VCaP (cell line): ENCODE measurements at regions not wholly inside any gene's neighbourhood (a gene's known extent, or its start where the extent isn't known, plus 50 kb on each side); places are given as distances from the start of the nearest gene placed in this dataset.

Source experiments
- H3K27ac ChIP-seq: fragments of 450-650 bp; 2 replicates; pipeline ENCODE4 v1.5.1; 2017
- CTCF ChIP-seq: fragments of 450-650 bp; conservative IDR thresholded peaks from 2 replicates; pipeline ENCODE4 v1.5.1; 2017; ENCODE audit warnings: mild to moderate bottlenecking, moderate library complexity

GRCh38 chr1:220999872-221000863 is 120.9 kb downstream of the HLX start:
- no peak overlapping the region for H3K27ac ChIP-seq
- no peak for TF ChIP-seq CTCF

- no peak overlapping the region for H3K27ac ChIP-seq
These were observed 121.9 kb downstream of the HLX start for GRCh38 chr1:221001167-221001566.

GRCh38 chr1:221002601-221003000 is 123.4 kb downstream of the HLX start:
- TF ChIP-seq CTCF: no peak
- no peak overlapping the region for H3K27ac ChIP-seq

More at GRCh38 chr1:221001167-221001566, 121.9 kb downstream of the HLX start:
- TF ChIP-seq CTCF: no peak

- no peak for TF ChIP-seq CTCF
- H3K27ac ChIP-seq: no peak overlapping the region
These were observed 131.9 kb downstream of the HLX start for GRCh38 chr1:221011145-221011544.

- TF ChIP-seq CTCF: no peak
- H3K27ac ChIP-seq: no peak overlapping the region
These were observed 132.9 kb downstream of the HLX start for GRCh38 chr1:221012120-221012519.

- H3K27ac ChIP-seq: no peak overlapping the region
- TF ChIP-seq CTCF: no peak
These were observed 134.7 kb downstream of the HLX start for GRCh38 chr1:221013691-221014660.
